GM12891 (cell line): ENCODE measurements at regions not wholly inside any gene's neighbourhood (a gene's known extent, or its start where the extent isn't known, plus 50 kb on each side); places are given as distances from the start of the nearest gene placed in this dataset.

Experiments used
- PAX5 ChIP-seq: IDR thresholded peaks from 2 replicates; pipeline ENCODE4 v1.6.1; 2011; ENCODE audit warnings: low read length, moderate library complexity, mild to moderate bottlenecking; ENCODE audit not compliant: insufficient read depth, severe bottlenecking
- POLR2A ChIP-seq: IDR thresholded peaks from 2 replicates; pipeline ENCODE4 v1.6.1; 2011; ENCODE audit warnings: low read depth, low read length, control low read depth
- POLR2AphosphoS5 ChIP-seq: IDR thresholded peaks from 2 replicates; pipeline ENCODE4 v1.6.1; 2011; ENCODE audit warnings: low read depth, low read length, control low read depth
- POU2F2 ChIP-seq: IDR thresholded peaks from 2 replicates; pipeline ENCODE4 v1.6.1; 2011; ENCODE audit warnings: low read depth, mild to moderate bottlenecking, control low read depth, low read length, moderate library complexity
- SPI1 ChIP-seq: IDR thresholded peaks from 2 replicates; pipeline ENCODE4 v1.6.1; 2011; ENCODE audit warnings: low read depth, low read length, control low read depth
- TAF1 ChIP-seq: IDR thresholded peaks from 2 replicates; pipeline ENCODE4 v1.6.1; 2011; ENCODE audit warnings: low read depth, low read length, control low read depth

DNA sequence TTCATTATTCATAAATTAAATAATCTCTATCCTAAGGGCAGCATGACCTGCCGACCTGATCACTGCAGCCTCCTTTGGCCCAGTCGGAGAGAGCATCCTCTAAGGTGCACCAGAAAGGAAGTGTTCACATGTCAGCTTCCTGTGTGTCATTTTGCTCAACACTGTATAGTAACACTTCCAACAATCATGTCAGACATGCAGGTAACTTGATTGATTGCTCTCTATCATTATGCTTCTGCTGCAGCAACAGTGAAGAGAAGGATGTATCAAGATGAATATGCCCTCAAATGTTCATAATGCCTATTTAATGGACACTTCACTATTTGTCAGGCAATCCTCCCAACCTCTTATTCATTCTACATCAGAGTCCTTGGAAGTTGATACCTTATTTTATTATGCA is 332.3 kb downstream of the CDH7 start:
- TF ChIP-seq POLR2AphosphoS5 (no peak), POLR2A (no peak), SPI1 (no peak), TAF1 (no peak), POU2F2 (no peak), PAX5 (no peak)
